Heart right ventricle (tissue), 16 donors: ENCODE measurements at regions not wholly inside any gene's neighbourhood (a gene's known extent, or its start where the extent isn't known, plus 50 kb on each side); places are given as distances from the start of the nearest gene placed in this dataset.
A peak's percentile ranks its signal among the peaks of the same experiment; 100 is the strongest.

ENCODE experiments used
- ATAC-seq, 8 donors: fragments of 200-7000 bp; cut with Tn5 transposase; one replicate each; pipeline ENCODE4 v1.9.1; 2020; ENCODE audit warnings: mild to moderate bottlenecking in 8 of 8, moderate library complexity in 8 of 8, moderate number of reproducible peaks in 1 of 8
- DNase-seq, 2 donors: peaks; one replicate each; pipeline ENCODE4 v3.0.0-alpha.2; 2020
- H3K27ac ChIP-seq, 10 donors: fragments of 200-600 bp; sonication (generic) in 2 of 10; one replicate each; pipeline versions ENCODE4 v1.5.0 to v1.8.0; 2020 to 2022; ENCODE audit warnings: mild to moderate bottlenecking in 3 of 10
- H3K27me3 ChIP-seq, 7 donors: fragments of 200-600 bp; one replicate each; pipeline ENCODE4 v1.8.0; 2021 to 2022; ENCODE audit warnings: mild to moderate bottlenecking in 2 of 7
- H3K36me3 ChIP-seq, 9 donors: fragments of 200-600 bp; sonication (generic) in 1 of 9; one replicate each; pipeline versions ENCODE4 v1.5.0 to v1.8.0; 2020 to 2022; ENCODE audit warnings: mild to moderate bottlenecking in 2 of 9
- H3K4me1 ChIP-seq, 9 donors: fragments of 200-600 bp; sonication (generic) in 1 of 9; one replicate each; pipeline versions ENCODE4 v1.5.0 to v1.8.0; 2020 to 2022; ENCODE audit warnings: mild to moderate bottlenecking in 4 of 9
- H3K4me3 ChIP-seq, 10 donors: fragments of 200-600 bp; sonication (generic) in 2 of 10; one replicate each; pipeline versions ENCODE4 v1.5.0 to v1.8.0; 2020 to 2022; ENCODE audit warnings: mild to moderate bottlenecking in 7 of 10, moderate library complexity in 2 of 10
- H3K9me3 ChIP-seq, 11 donors: fragments of 200-600 bp in 10 of 11; sonication (generic) in 2 of 11; one replicate each; pipeline versions ENCODE4 v1.5.0 to v1.8.0; 2013 to 2022; ENCODE audit warnings: mild to moderate bottlenecking in 2 of 11, control low read depth in 1 of 11, moderate library complexity in 1 of 11
- WGBS, 2 donors: extraction: QIAGEN DNeasy Blood & Tissue Kit; methylation state at CpG; one replicate each; pipeline ENCODE4 v1.1.7; 2013; ENCODE audit warnings: inconsistent platforms in 1 of 2; 5-methylcytosine and 5-hydroxymethylcytosine counted together
- intact Hi-C, 10 donors: fragments of 100-400 bp; cut with DNase I; formaldehyde crosslinking; loops; one replicate each; pipeline versions ENCODE4 v1.11.1 to v1.14.2; 2022
- TF ChIP-seq, protein P1 (sequence below), 9 donors: fragments of 200-600 bp; sonication (generic) in 2 of 9; IDR thresholded peaks; one replicate each; pipeline versions ENCODE4 v1.5.0 to v1.8.0; 2021 to 2022; ENCODE audit warnings: antibody characterized with exemption in 9 of 9, mild to moderate bottlenecking in 5 of 9, moderate library complexity in 1 of 9
- donor health status: Arrhythmogenic right ventricular cardiomyopathy.
- donor health status: ischemic (EF 13 %, LVEDD 7.1; RV severe dilation, severe dysfunction).
- donor health status: healthy with polysubstance abuse.
- donor health status: DM: no; HTN: yes; CAD: no.
- donor health status: DM: no; HTN: no; CAD: no.
- donor health status: ischemic (EF 25% LVEDD 6.9; RV normal size, moderate dysfunction).
- donor health status: ischemic (EF 25% LVEDD 5.7; RV mildly dilated, moderate dysfunction).
- donor health status: healthy.
- donor health status: DM: yes; HTN: yes; CAD: no.
- donor health status: Ischemic cardiomyopathy.
- donor health status: ischemic (EF 35%, LVEDD 5.7; RV mildly dilated, moderate dysfunction).
- donor health status: nonischemic (EF 11% LVEDD 7.7; RV severe dilation, severe dysfunction).
- donor health status: DM: yes; HTN: yes; CAD: no.
- donor health status: PGD.
- donor health status: ischemic (EF 29% LVEDD 5.4; RV normal size, mild dysfunction).
- donor health status: nonischemic (EF 23%, LVEDD 6.1; RV moderate dilation, normal function).

DNA sequence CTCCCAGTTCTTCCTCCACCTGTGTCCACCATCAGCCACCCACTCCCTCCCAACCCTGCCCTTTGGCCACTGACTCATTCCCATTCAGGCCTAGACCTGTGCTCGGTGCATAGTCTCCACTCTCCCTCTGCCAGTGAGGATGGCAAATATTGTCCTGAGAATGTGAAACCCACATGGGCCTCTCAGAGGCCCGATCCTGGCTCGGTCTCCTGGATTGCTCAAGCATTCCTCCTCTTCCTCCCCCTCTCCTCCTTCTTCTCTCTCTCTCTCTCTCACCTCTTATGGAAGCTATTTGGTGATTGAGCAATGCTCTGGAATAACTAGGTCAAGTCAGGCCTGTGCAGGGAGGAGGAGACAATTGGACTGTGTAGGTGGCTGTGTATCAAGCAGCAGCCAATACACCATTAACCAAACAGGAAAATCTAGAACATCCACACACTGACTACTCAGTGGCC is 99.9 kb downstream of the KLF4 start:
- TF ChIP-seq, protein P1, sequence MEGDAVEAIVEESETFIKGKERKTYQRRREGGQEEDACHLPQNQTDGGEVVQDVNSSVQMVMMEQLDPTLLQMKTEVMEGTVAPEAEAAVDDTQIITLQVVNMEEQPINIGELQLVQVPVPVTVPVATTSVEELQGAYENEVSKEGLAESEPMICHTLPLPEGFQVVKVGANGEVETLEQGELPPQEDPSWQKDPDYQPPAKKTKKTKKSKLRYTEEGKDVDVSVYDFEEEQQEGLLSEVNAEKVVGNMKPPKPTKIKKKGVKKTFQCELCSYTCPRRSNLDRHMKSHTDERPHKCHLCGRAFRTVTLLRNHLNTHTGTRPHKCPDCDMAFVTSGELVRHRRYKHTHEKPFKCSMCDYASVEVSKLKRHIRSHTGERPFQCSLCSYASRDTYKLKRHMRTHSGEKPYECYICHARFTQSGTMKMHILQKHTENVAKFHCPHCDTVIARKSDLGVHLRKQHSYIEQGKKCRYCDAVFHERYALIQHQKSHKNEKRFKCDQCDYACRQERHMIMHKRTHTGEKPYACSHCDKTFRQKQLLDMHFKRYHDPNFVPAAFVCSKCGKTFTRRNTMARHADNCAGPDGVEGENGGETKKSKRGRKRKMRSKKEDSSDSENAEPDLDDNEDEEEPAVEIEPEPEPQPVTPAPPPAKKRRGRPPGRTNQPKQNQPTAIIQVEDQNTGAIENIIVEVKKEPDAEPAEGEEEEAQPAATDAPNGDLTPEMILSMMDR (IDR thresholded peaks at IDR 0.05) = no peak
- Histone ChIP-seq H3K4me1 (peaks cover 0 to 46% (median 20%) of the 10 kb centered on the region in 9 donors), H3K4me3 (no peak overlapping the region), H3K27me3 (no peaks in the 10 kb centered on the region), H3K9me3 (no peaks in the 10 kb centered on the region), H3K36me3 (no peaks in the 10 kb centered on the region), H3K27ac (peak overlapping the region in 8 of 10 donors; percentile 32 to 55 (median 48))
- intact Hi-C loops = no loop called here
- WGBS, 2 donors = 70 to 71% methylated on average over 3 of the region's 3 CpGs
- DNase-seq (peak; percentile 20 to 33), ATAC-seq (peak; percentile 71 to 83 (median 78))

DNA sequence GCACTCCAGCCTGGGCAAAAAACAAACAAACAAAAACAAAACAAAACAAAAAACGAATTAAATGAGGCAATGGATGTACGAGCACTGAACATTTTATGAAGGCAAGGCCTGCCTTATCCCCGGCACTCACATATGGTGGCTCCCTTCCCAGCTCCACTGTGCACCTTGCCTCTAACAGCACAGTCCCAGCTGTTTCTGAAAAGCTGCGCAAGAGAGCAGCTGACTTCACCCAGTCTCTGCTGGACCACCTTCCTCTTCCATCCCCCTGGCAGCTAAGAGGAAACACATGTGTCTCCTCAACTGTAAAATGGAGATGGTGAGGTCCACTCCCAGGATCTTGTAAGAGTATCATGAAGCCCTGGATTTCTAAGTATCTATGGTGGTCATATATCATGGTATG is 100.7 kb downstream of the KLF4 start:
- Histone ChIP-seq H3K9me3 (no peaks in the 10 kb centered on the region), H3K27me3 (no peaks in the 10 kb centered on the region), H3K27ac (peak overlapping the region in 6 of 10 donors; percentile 32 to 79 (median 52)), H3K4me1 (peaks cover 0 to 40% (median 20%) of the 10 kb centered on the region in 9 donors), H3K36me3 (no peaks in the 10 kb centered on the region), H3K4me3 (no peak overlapping the region)
- TF ChIP-seq, protein P1 (IDR thresholded peaks at IDR 0.05) = no peak
- ATAC-seq (peak in 7 of 8 donors; percentile 21 to 68 (median 63)), DNase-seq (peak; percentile 18 to 20)
- WGBS, 2 donors = 76 to 77% methylated on average over 4 of the region's 4 CpGs
- intact Hi-C loops = no loop called here

DNA sequence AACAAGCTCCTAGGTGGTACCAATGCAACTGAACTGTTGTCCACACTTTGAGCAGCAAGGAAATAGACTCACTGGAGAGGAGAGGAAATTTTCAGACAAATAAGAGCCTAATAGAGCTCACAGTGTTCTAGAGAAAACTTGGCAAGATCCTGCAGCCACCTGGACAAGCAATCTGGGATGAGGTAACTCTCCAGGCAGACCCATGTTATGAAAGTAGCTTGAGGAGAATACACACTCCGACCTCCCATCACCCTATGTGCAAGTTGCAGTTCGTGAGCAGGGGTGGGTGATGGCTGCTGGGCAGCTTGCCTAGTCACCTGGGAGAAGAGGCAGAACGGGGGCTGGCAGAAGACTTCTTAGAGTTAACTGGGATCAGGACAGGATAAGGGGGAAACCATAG is 102.2 kb downstream of the KLF4 start:
- H3K9me3 ChIP-seq = no peaks in the 10 kb centered on the region
- H3K27ac ChIP-seq = peak overlapping the region in 6 of 10 donors; percentile 20 to 79 (median 50)
- H3K4me3 ChIP-seq = no peak overlapping the region
- DNase-seq = peak in 1 of 2 donors; percentile 27
- H3K4me1 ChIP-seq = peaks cover 0 to 39% (median 20%) of the 10 kb centered on the region in 9 donors
- ATAC-seq = peak in 7 of 8 donors; percentile 39 to 74 (median 68)
- H3K36me3 ChIP-seq = no peaks in the 10 kb centered on the region
- no peaks in the 10 kb centered on the region for H3K27me3 ChIP-seq
- intact Hi-C loops = no loop called here
- TF ChIP-seq, protein P1 (IDR thresholded peaks at IDR 0.05) = no peak
- WGBS, 2 donors = 39 to 52% methylated on average over 3 of the region's 3 CpGs

DNA sequence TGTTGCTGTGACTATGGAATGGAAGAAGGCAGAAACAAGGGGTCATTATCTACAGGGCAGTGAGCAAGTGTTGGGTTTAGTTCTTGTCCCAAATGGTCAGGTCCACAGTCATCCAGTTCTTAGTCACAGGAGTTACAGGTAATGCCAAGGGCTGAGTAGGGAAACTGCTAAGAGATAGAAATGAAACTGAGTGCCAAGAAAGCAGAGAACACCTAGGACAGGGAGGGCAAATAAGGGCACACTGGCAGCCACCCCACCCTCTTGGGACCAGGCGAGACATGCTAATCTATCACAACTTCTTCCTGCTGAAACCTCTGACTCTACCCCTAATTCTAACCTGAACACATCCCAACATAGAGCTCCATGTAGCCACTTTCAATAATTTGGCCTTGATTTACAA is 103.2 kb downstream of the KLF4 start:
- DNase-seq (peak in 1 of 2 donors; percentile 15), ATAC-seq (peak in 2 of 8 donors; percentile 55 to 77)
- TF ChIP-seq, protein P1 (IDR thresholded peaks at IDR 0.05) = no peak
- Histone ChIP-seq H3K4me1 (peaks cover 0 to 39% (median 20%) of the 10 kb centered on the region in 9 donors), H3K9me3 (no peaks in the 10 kb centered on the region), H3K36me3 (no peaks in the 10 kb centered on the region), H3K27ac (peak overlapping the region in 3 of 10 donors; percentile 13 to 79 (median 15)), H3K4me3 (no peak overlapping the region), H3K27me3 (no peaks in the 10 kb centered on the region)
- 52 to 59% methylated on average over 1 of the region's 1 CpG for WGBS, 2 donors
- intact Hi-C loops = no loop called here
